AG04450 (cell line): ENCODE measurements at regions not wholly inside any gene's neighbourhood (a gene's known extent, or its start where the extent isn't known, plus 50 kb on each side); places are given as distances from the start of the nearest gene placed in this dataset.

Source experiments
- CTCF ChIA-PET: fragments of 300-600, 350-600 bp; formaldehyde crosslinking; extraction: SDS; loops from one replicate; lab custom pipeline; 2022; ENCODE audit warnings: antibody characterized with exemption, inconsistent platforms; lab: Charles Lee
- POLR2A ChIA-PET: fragments of 350-600 bp; formaldehyde crosslinking; extraction: SDS; loops from one replicate; lab custom pipeline; 2021; ENCODE audit warnings: antibody characterized with exemption, inconsistent platforms; lab: Yijun Ruan, JAX
- DNase-seq: peaks from one replicate; pipeline ENCODE4 v3.0.0-alpha.2; 2011; ENCODE audit warnings: low read depth, low spot score
- H3K27ac ChIP-seq: one replicate; pipeline ENCODE4 v1.5.1; 2012; ENCODE audit warnings: low read depth, low read length, control low read depth
- H3K27me3 ChIP-seq: one replicate; pipeline ENCODE4 v1.6.0; 2012; ENCODE audit warnings: low read length; ENCODE audit not compliant: control insufficient read depth, insufficient read depth
- H3K4me3 ChIP-seq: 2 replicates; pipeline ENCODE4 v1.5.1; 2011; ENCODE audit warnings: mild to moderate bottlenecking, low read depth, low read length, control low read depth
- H3K9me3 ChIP-seq: 2 replicates; pipeline ENCODE4 v1.5.1; 2012; ENCODE audit warnings: low read length; ENCODE audit not compliant: control insufficient read depth, insufficient read depth
- CTCF ChIP-seq: IDR thresholded peaks from 2 replicates; pipeline ENCODE4 v1.5.1; 2011; ENCODE audit warnings: low read depth, low read length, control low read depth, inconsistent platforms

- POLR2A ChIA-PET: no interaction called here
- H3K27me3 ChIP-seq: no peaks in the 10 kb centered on the region
- DNase-seq: no peak
- H3K27ac ChIP-seq: no peak overlapping the region
- CTCF ChIA-PET: no interaction called here
- no peak for TF ChIP-seq CTCF
- H3K4me3 ChIP-seq: no peak overlapping the region
- peaks cover 3% of the 10 kb centered on the region; the same call in 1 of the 2 replicates for H3K9me3 ChIP-seq
These were observed 479.8 kb upstream of the CDH8 start for GRCh38 chr16:62516001-62516400.

GRCh38 chr16:62503073-62503472 is 466.8 kb upstream of the CDH8 start:
- POLR2A ChIA-PET: no interaction called here
- Histone ChIP-seq H3K9me3 (peaks cover 13% of the 10 kb centered on the region), H3K4me3 (no peak overlapping the region), H3K27ac (no peak overlapping the region), H3K27me3 (no peaks in the 10 kb centered on the region)
- no peak for DNase-seq
- CTCF ChIA-PET: no interaction called here
- no peak for TF ChIP-seq CTCF

- peaks cover 51% of the 10 kb centered on the region for H3K9me3 ChIP-seq
- DNase-seq: no peak
- no peak for TF ChIP-seq CTCF
- CTCF ChIA-PET: no interaction called here
- H3K4me3 ChIP-seq: no peak overlapping the region
- POLR2A ChIA-PET: no interaction called here
- H3K27ac ChIP-seq: no peak overlapping the region
- H3K27me3 ChIP-seq: no peaks in the 10 kb centered on the region
These were observed 442.7 kb upstream of the CDH8 start for GRCh38 chr16:62478903-62479458.

- Histone ChIP-seq H3K27me3 (no peaks in the 10 kb centered on the region), H3K4me3 (no peak overlapping the region), H3K9me3 (peaks cover 54% of the 10 kb centered on the region), H3K27ac (no peak overlapping the region)
- ChIA-PET CTCF (no interaction called here), POLR2A (no interaction called here)
- DNase-seq: no peak
- no peak for TF ChIP-seq CTCF
These were observed 441.6 kb upstream of the CDH8 start for GRCh38 chr16:62477796-62478195.

- TF ChIP-seq CTCF: no peak
- DNase-seq: no peak
- Histone ChIP-seq H3K9me3 (peaks cover 58% of the 10 kb centered on the region), H3K27ac (no peak overlapping the region), H3K27me3 (no peaks in the 10 kb centered on the region), H3K4me3 (no peak overlapping the region)
- ChIA-PET POLR2A (no interaction called here), CTCF (no interaction called here)
These were observed 439.3 kb upstream of the CDH8 start for GRCh38 chr16:62475573-62475972.
